ENCODE measurements at regions not wholly inside any gene's neighbourhood (a gene's known extent, or its start where the extent isn't known, plus 50 kb on each side); places are given as distances from the start of the nearest gene placed in this dataset.

- no peak for TF ChIP-seq YY1 (IDR thresholded peaks at IDR 0.05; ENCODE audit: insufficient read depth, insufficient read length)
- no peak for TF ChIP-seq SUZ12 (IDR thresholded peaks at IDR 0.05; ENCODE audit: extremely low read depth, insufficient read depth, insufficient read length)
Observed at GRCh38 chr3:135788146-135788545, 177.4 kb upstream of the PPP2R3A start.

Data from NT2/D1 (cell line).